Thymus (tissue), 11 donors: ENCODE measurements at regions not wholly inside any gene's neighbourhood (a gene's known extent, or its start where the extent isn't known, plus 50 kb on each side); places are given as distances from the start of the nearest gene placed in this dataset.

Source experiments
- DNase-seq, 9 donors: peaks; one replicate each; pipeline ENCODE4 v3.0.0-alpha.2; 2013; ENCODE audit warnings: low spot score in 9 of 9, low read depth in 6 of 9, missing footprints in 1 of 9
- H3K27ac ChIP-seq, 2 donors: one replicate each; pipeline ENCODE4 v1.5.1; 2013; ENCODE audit warnings: control low read depth in 1 of 2, low read depth in 1 of 2, low read length in 1 of 2, mild to moderate bottlenecking in 1 of 2, moderate library complexity in 1 of 2
- H3K27me3 ChIP-seq, 2 donors: one replicate each; pipeline ENCODE4 v1.5.1; 2013; ENCODE audit warnings: low read length in 1 of 2; ENCODE audit not compliant: control insufficient read depth in 2 of 2, insufficient read depth in 1 of 2
- H3K36me3 ChIP-seq, 2 donors: one replicate each; pipeline ENCODE4 v1.5.1; 2013; ENCODE audit warnings: low read length in 1 of 2, mild to moderate bottlenecking in 1 of 2, moderate library complexity in 1 of 2; ENCODE audit not compliant: control insufficient read depth in 2 of 2, insufficient read depth in 2 of 2
- H3K4me1 ChIP-seq, 2 donors: one replicate each; pipeline ENCODE4 v1.5.1; 2013; ENCODE audit warnings: low read length in 2 of 2; ENCODE audit not compliant: control insufficient read depth in 2 of 2, insufficient read depth in 2 of 2
- H3K4me3 ChIP-seq, 2 donors: one replicate each; pipeline ENCODE4 v1.5.1; 2013; ENCODE audit warnings: low read length in 2 of 2, control low read depth in 1 of 2, mild to moderate bottlenecking in 1 of 2
- H3K9me3 ChIP-seq, 2 donors: one replicate each; pipeline ENCODE4 v1.5.1; 2013; ENCODE audit warnings: low read length in 1 of 2, mild to moderate bottlenecking in 1 of 2; ENCODE audit not compliant: control insufficient read depth in 2 of 2, insufficient read depth in 1 of 2
- WGBS: extraction: QIAGEN DNeasy Blood & Tissue Kit; methylation state at CpG from one replicate; pipeline ENCODE4 v1.1.7; 2013; 5-methylcytosine and 5-hydroxymethylcytosine counted together
- donor health status: healthy.

- Histone ChIP-seq H3K27ac (no peak overlapping the region), H3K4me3 (no peak overlapping the region), H3K4me1 (no peaks in the 10 kb centered on the region), H3K27me3 (no peaks in the 10 kb centered on the region), H3K9me3 (no peaks in the 10 kb centered on the region), H3K36me3 (no peaks in the 10 kb centered on the region)
- 94% methylated on average over 5 of the region's 5 CpGs for WGBS
- no peak for DNase-seq
Observed at GRCh38 chr6:126701676-126702560, 362.0 kb downstream of the CENPW start.

- no peak overlapping the region for H3K4me3 ChIP-seq
- WGBS, result 93% methylated on average over 2 of the region's 2 CpGs
- no peaks in the 10 kb centered on the region for H3K27me3 ChIP-seq
- no peak for DNase-seq
- no peaks in the 10 kb centered on the region for H3K9me3 ChIP-seq
- H3K36me3 ChIP-seq, result no peaks in the 10 kb centered on the region
- no peaks in the 10 kb centered on the region for H3K4me1 ChIP-seq
- H3K27ac ChIP-seq, result no peak overlapping the region
Observed at GRCh38 chr6:126716032-126716431, 376.1 kb downstream of the CENPW start.

GRCh38 chr6:126716826-126717509 is 377.1 kb downstream of the CENPW start:
- Histone ChIP-seq H3K4me3 (no peak overlapping the region), H3K9me3 (no peaks in the 10 kb centered on the region), H3K27ac (no peak overlapping the region), H3K4me1 (no peaks in the 10 kb centered on the region), H3K27me3 (no peaks in the 10 kb centered on the region), H3K36me3 (no peaks in the 10 kb centered on the region)
- DNase-seq, result no peak
- WGBS, result 71% methylated on average over 3 of the region's 3 CpGs

GRCh38 chr6:126718600-126719327 is 378.8 kb downstream of the CENPW start:
- WGBS, result 90% methylated on average over 4 of the region's 4 CpGs
- no peaks in the 10 kb centered on the region for H3K36me3 ChIP-seq
- DNase-seq, result no peak
- H3K4me3 ChIP-seq, result no peak overlapping the region
- no peak overlapping the region for H3K27ac ChIP-seq
- H3K4me1 ChIP-seq, result no peaks in the 10 kb centered on the region
- H3K27me3 ChIP-seq, result no peaks in the 10 kb centered on the region
- no peaks in the 10 kb centered on the region for H3K9me3 ChIP-seq

GRCh38 chr6:126720304-126720703 is 380.4 kb downstream of the CENPW start:
- DNase-seq, result no peak
- no peaks in the 10 kb centered on the region for H3K36me3 ChIP-seq
- no peaks in the 10 kb centered on the region for H3K4me1 ChIP-seq
- no peak overlapping the region for H3K27ac ChIP-seq
- no peaks in the 10 kb centered on the region for H3K27me3 ChIP-seq
- no peak overlapping the region for H3K4me3 ChIP-seq
- H3K9me3 ChIP-seq, result no peaks in the 10 kb centered on the region

GRCh38 chr6:126721581-126722160 is 381.8 kb downstream of the CENPW start:
- no peaks in the 10 kb centered on the region for H3K27me3 ChIP-seq
- H3K9me3 ChIP-seq, result peaks cover 0 to 6% of the 10 kb centered on the region in 2 donors
- H3K4me3 ChIP-seq, result no peak overlapping the region
- H3K4me1 ChIP-seq, result no peaks in the 10 kb centered on the region
- no peak overlapping the region for H3K27ac ChIP-seq
- 96% methylated on average over 1 of the region's 1 CpG for WGBS
- no peaks in the 10 kb centered on the region for H3K36me3 ChIP-seq
- no peak for DNase-seq

GRCh38 chr6:126722411-126722810 is 382.5 kb downstream of the CENPW start:
- Histone ChIP-seq H3K9me3 (peaks cover 0 to 9% of the 10 kb centered on the region in 2 donors), H3K4me3 (no peak overlapping the region), H3K27me3 (no peaks in the 10 kb centered on the region), H3K36me3 (no peaks in the 10 kb centered on the region), H3K4me1 (no peaks in the 10 kb centered on the region), H3K27ac (no peak overlapping the region)
- DNase-seq, result no peak
- WGBS, result 87% methylated on average over 2 of the region's 2 CpGs

- Histone ChIP-seq H3K36me3 (no peaks in the 10 kb centered on the region), H3K9me3 (peaks cover 0 to 9% of the 10 kb centered on the region in 2 donors), H3K27me3 (no peaks in the 10 kb centered on the region), H3K4me1 (no peaks in the 10 kb centered on the region), H3K27ac (no peak overlapping the region), H3K4me3 (no peak overlapping the region)
- no peak for DNase-seq
- WGBS, result 96% methylated on average over 10 of the region's 10 CpGs
Observed at GRCh38 chr6:126723541-126724170, 383.7 kb downstream of the CENPW start.
